ENCODE measurements at regions not wholly inside any gene's neighbourhood (a gene's known extent, or its start where the extent isn't known, plus 50 kb on each side); places are given as distances from the start of the nearest gene placed in this dataset.

DNA sequence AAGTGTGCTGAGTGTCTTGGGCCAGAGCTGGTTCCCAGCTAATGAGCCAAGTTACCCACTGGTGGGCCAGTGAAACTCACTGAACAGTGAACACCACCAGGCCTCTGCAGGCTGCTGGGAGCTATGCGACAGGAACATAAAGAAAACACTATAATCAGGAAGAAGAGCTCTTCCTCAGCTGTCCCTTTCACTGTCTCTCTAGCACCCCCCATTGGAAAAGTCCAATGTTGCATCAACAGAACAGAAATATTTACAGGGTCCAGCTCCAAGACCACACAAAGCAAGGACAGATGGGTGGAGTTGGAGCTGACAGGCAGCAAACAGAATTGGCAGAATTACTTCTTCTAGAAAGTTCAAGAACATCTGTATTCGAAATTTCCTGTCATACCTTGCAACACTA is 903.6 kb upstream of the TMEM132C start:
- in situ Hi-C loops (cut with HindIII; ENCODE audit: low pct_ligation_motif_present, low sequenced_read_pairs), result no loop called here
- H3K4me3 ChIP-seq (ENCODE audit: low read depth, low read length), result no peak overlapping the region
- H3K27me3 ChIP-seq (replicated peaks), result no peaks in the 10 kb centered on the region
- TF ChIP-seq, protein P1, sequence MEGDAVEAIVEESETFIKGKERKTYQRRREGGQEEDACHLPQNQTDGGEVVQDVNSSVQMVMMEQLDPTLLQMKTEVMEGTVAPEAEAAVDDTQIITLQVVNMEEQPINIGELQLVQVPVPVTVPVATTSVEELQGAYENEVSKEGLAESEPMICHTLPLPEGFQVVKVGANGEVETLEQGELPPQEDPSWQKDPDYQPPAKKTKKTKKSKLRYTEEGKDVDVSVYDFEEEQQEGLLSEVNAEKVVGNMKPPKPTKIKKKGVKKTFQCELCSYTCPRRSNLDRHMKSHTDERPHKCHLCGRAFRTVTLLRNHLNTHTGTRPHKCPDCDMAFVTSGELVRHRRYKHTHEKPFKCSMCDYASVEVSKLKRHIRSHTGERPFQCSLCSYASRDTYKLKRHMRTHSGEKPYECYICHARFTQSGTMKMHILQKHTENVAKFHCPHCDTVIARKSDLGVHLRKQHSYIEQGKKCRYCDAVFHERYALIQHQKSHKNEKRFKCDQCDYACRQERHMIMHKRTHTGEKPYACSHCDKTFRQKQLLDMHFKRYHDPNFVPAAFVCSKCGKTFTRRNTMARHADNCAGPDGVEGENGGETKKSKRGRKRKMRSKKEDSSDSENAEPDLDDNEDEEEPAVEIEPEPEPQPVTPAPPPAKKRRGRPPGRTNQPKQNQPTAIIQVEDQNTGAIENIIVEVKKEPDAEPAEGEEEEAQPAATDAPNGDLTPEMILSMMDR (IDR thresholded peaks at IDR 0.05; ENCODE audit: low read depth, low read length, missing control alignments), result peak; percentile 70
- DNase-seq, result peak; percentile 31
- H3K27ac ChIP-seq, result no peak overlapping the region
- no peaks in the 10 kb centered on the region for H3K36me3 ChIP-seq (replicated peaks)

DNA sequence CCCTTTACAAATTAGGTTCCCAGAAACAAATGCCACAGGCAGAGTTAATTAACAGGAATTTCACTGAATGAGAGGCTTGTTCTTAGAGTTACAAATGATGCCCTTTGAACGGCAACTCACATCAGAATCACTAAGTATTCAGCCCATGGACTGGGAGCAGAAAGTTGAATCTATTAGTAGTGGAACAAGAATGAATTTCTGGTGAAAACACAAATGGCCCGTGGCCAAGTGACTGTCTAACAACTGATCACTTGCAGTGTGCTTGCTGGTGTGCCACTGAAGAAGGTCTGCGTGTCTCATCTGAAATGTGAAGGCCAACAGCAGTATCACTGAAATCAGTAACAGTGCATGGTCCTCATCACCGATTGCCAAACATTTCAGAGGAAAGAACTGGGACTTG is 893.4 kb upstream of the TMEM132C start:
- H3K36me3 ChIP-seq (replicated peaks), result no peaks in the 10 kb centered on the region
- TF ChIP-seq, protein P1 (IDR thresholded peaks at IDR 0.05; ENCODE audit: low read depth, low read length, missing control alignments), result no peak
- DNase-seq, result no peak
- H3K4me3 ChIP-seq (ENCODE audit: low read depth, low read length), result no peak overlapping the region
- H3K27ac ChIP-seq, result no peak overlapping the region
- H3K27me3 ChIP-seq (replicated peaks), result no peaks in the 10 kb centered on the region
- in situ Hi-C loops (cut with HindIII; ENCODE audit: low pct_ligation_motif_present, low sequenced_read_pairs), result no loop called here

DNA sequence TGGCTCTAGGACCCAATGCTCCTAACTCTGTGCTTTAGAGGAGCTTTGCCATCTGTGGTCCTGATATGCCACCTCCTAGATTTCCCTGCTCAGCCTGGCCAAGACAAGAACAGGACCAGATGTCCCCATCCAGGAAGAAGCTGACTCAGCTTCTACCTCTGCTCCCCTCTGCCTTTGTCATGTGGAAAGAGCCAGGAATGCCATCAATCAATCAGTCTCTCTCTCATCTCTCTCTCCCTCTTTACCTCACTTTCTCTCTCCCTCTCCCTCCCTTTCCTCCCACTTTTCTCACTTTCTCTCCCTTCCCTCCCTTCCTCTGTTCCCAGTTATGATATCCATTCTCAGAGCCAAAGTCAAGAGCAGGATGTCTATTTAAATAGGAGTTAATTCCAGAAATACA is 892.5 kb upstream of the TMEM132C start:
- no peak overlapping the region for H3K27ac ChIP-seq
- no peaks in the 10 kb centered on the region for H3K27me3 ChIP-seq (replicated peaks)
- H3K4me3 ChIP-seq (ENCODE audit: low read depth, low read length), result no peak overlapping the region
- H3K36me3 ChIP-seq (replicated peaks), result no peaks in the 10 kb centered on the region
- TF ChIP-seq, protein P1 (IDR thresholded peaks at IDR 0.05; ENCODE audit: low read depth, low read length, missing control alignments), result no peak
- no peak for DNase-seq
- in situ Hi-C loops (cut with HindIII; ENCODE audit: low pct_ligation_motif_present, low sequenced_read_pairs), result no loop called here

DNA sequence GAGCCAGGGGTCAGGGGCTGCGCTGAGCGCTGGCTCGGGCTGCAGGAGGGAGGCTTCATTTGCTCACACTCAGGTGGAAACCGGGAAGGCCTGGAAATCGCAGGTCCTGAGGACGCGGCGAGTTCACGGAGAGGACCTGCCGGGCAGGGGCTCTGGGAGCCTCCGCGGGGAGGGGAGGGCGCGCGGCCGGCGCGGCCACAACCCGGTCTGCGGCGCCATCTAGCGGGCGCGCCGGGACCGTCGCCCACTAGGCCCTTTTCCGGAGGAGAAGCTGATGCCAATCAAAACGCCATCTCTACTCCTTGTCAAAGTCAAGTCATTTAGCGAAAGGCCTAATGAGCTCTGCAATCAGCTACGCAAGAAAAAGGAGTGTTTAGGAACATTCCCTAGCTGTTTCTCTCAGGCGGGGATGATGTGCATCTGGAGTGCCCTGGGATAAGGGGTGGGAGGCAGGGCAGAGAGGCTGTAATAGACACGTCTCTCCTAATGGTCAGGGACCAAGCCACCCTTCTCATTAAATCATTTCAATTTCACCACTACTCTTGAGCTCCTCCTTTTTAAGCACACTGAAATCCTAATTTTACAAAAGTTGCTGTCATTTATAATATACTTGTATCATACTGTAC is 885.8 kb upstream of the TMEM132C start:
- TF ChIP-seq, protein P1 (IDR thresholded peaks at IDR 0.05; ENCODE audit: low read depth, low read length, missing control alignments), result peak; percentile 70
- in situ Hi-C loops (cut with HindIII; ENCODE audit: low pct_ligation_motif_present, low sequenced_read_pairs), result no loop called here
- DNase-seq, result no peak
- Histone ChIP-seq H3K4me3 (ENCODE audit: low read depth, low read length) (peak overlapping the region; percentile 49), H3K27ac (no peak overlapping the region), H3K27me3 (replicated peaks) (no peaks in the 10 kb centered on the region), H3K36me3 (replicated peaks) (no peaks in the 10 kb centered on the region)

DNA sequence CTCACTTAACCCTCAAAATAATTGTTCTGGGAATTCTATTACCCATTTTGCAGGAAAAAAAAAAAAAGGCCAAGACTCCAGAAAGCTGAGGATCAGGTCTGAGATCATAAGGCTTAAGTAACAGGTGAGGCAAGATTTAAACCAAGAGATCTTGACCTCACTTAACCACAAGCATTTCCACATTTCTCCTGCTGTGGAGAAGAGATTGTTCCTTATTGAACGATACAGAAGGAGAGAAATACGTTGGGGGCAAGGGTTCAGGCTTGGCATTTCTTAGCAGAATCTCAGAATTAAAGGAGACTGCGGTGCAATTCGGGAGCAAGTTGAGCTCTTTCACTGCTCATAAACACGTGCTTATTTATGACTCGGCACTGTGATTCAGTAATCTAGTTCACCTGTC is 885.3 kb upstream of the TMEM132C start:
- Histone ChIP-seq H3K4me3 (ENCODE audit: low read depth, low read length) (no peak overlapping the region), H3K27ac (no peak overlapping the region), H3K27me3 (replicated peaks) (no peaks in the 10 kb centered on the region), H3K36me3 (replicated peaks) (no peaks in the 10 kb centered on the region)
- DNase-seq, result no peak
- TF ChIP-seq, protein P1 (IDR thresholded peaks at IDR 0.05; ENCODE audit: low read depth, low read length, missing control alignments), result no peak
- in situ Hi-C loops (cut with HindIII; ENCODE audit: low pct_ligation_motif_present, low sequenced_read_pairs), result no loop called here

DNA sequence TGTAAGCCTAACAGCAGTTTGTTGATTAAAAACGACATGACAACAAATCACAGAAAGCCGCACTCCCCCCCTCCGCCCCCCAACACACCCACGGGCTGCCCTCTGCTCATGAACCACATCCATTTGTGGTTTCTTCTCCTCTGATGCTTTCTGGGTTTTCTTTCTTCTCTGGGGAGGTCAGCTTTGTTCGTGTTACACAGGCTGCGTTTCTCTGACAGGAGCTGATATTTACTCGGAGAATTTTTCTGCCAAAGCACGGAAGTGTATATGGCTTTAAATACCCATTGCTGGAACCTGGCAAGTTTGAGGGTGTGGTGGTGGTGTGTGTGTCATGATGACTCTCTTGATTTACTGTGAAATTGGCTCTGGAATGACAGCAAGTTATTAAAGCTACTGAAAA is 883.7 kb upstream of the TMEM132C start:
- Histone ChIP-seq H3K4me3 (ENCODE audit: low read depth, low read length) (peak overlapping the region; percentile 26), H3K27ac (no peak overlapping the region), H3K36me3 (replicated peaks) (no peaks in the 10 kb centered on the region), H3K27me3 (replicated peaks) (no peaks in the 10 kb centered on the region)
- DNase-seq, result no peak
- TF ChIP-seq, protein P1 (IDR thresholded peaks at IDR 0.05; ENCODE audit: low read depth, low read length, missing control alignments), result no peak
- in situ Hi-C loops (cut with HindIII; ENCODE audit: low pct_ligation_motif_present, low sequenced_read_pairs), result no loop called here
